ENCODE measurements at regions not wholly inside any gene's neighbourhood (a gene's known extent, or its start where the extent isn't known, plus 50 kb on each side); places are given as distances from the start of the nearest gene placed in this dataset.

GRCh38 chr9:129231759-129232158 lies 53.7 kb upstream of the IER5L start:
- Mint-ChIP-seq H3K27me3 (ENCODE audit: low read depth) (no peaks in the 10 kb centered on the region), H3K4me3 (ENCODE audit: low read depth) (no peak overlapping the region), H3K4me1 (ENCODE audit: low read depth) (peaks cover 18% of the 10 kb centered on the region), H3K9me3 (peaks cover 12% of the 10 kb centered on the region), H3K36me3 (ENCODE audit: low read depth) (peaks cover 3% of the 10 kb centered on the region), H3K27ac (no peak overlapping the region)
- intact Hi-C loops (cut with micrococcal nuclease), result no loop called here
- no peak for DNase-seq (ENCODE audit: low spot score)

- H3K36me3 Mint-ChIP-seq (ENCODE audit: low read depth), result peaks cover 3% of the 10 kb centered on the region
- peaks cover 12% of the 10 kb centered on the region for H3K9me3 Mint-ChIP-seq
- intact Hi-C loops (cut with micrococcal nuclease), result no loop called here
- H3K4me3 Mint-ChIP-seq (ENCODE audit: low read depth), result no peak overlapping the region
- no peaks in the 10 kb centered on the region for H3K27me3 Mint-ChIP-seq (ENCODE audit: low read depth)
- H3K27ac Mint-ChIP-seq, result no peak overlapping the region
- peaks cover 18% of the 10 kb centered on the region for H3K4me1 Mint-ChIP-seq (ENCODE audit: low read depth)
- DNase-seq (ENCODE audit: low spot score), result no peak
Observed at GRCh38 chr9:129231022-129231739, 53.1 kb upstream of the IER5L start.

GRCh38 chr9:129230302-129230701 lies 52.2 kb upstream of the IER5L start:
- H3K4me1 Mint-ChIP-seq (ENCODE audit: low read depth), result peaks cover 17% of the 10 kb centered on the region
- peaks cover 12% of the 10 kb centered on the region for H3K9me3 Mint-ChIP-seq
- no peak overlapping the region for H3K4me3 Mint-ChIP-seq (ENCODE audit: low read depth)
- peaks cover 3% of the 10 kb centered on the region for H3K36me3 Mint-ChIP-seq (ENCODE audit: low read depth)
- no peak overlapping the region for H3K27ac Mint-ChIP-seq
- intact Hi-C loops (cut with micrococcal nuclease), result no loop called here
- DNase-seq (ENCODE audit: low spot score), result no peak
- H3K27me3 Mint-ChIP-seq (ENCODE audit: low read depth), result no peaks in the 10 kb centered on the region

Data from activated T-helper 2 cell treated with anti-CD3 and anti-CD28 coated beads, Interferon-gamma antibody, Interleukin-2, Interleukin-4, amounts not matched to agents 10 μg/mL and 5 μg/mL and 100 μg/mL, durations not matched to agents 14 hours and 24 hours and 36 hours (primary cell).